GM19463 (cell line): ENCODE measurements at regions not wholly inside any gene's neighbourhood (a gene's known extent, or its start where the extent isn't known, plus 50 kb on each side); places are given as distances from the start of the nearest gene placed in this dataset.
A peak's percentile ranks its signal among the peaks of the same experiment; 100 is the strongest.

Experiments used
- ATAC-seq: cut with Tn5 transposase; IDR thresholded peaks from one replicate; pipeline ENCODE4 v1.9.1; 2021; ENCODE audit warnings: mild to moderate bottlenecking, moderate library complexity; ENCODE audit not compliant: unreplicated experiment

GRCh38 chr4:177681902-177682301 is 239.7 kb upstream of the AGA start:
- ATAC-seq: no peak

GRCh38 chr4:177687117-177687516 is 244.9 kb upstream of the AGA start:
- no peak for ATAC-seq

GRCh38 chr4:177692907-177693306 is 250.7 kb upstream of the AGA start:
- ATAC-seq: no peak

GRCh38 chr4:177696438-177696966 is 254.3 kb upstream of the AGA start:
- no peak for ATAC-seq

- no peak for ATAC-seq
These were observed 257.4 kb upstream of the AGA start for GRCh38 chr4:177699365-177700213.

GRCh38 chr4:177706916-177707315 is 264.7 kb upstream of the AGA start:
- ATAC-seq: no peak

GRCh38 chr4:177713454-177713853 is 271.2 kb upstream of the AGA start:
- no peak for ATAC-seq

GRCh38 chr4:177717407-177717806 is 275.2 kb upstream of the AGA start:
- no peak for ATAC-seq

- ATAC-seq: no peak
These were observed 276.3 kb upstream of the AGA start for GRCh38 chr4:177718514-177718913.

- ATAC-seq: no peak
These were observed 283.9 kb upstream of the AGA start for GRCh38 chr4:177726111-177726510.

GRCh38 chr4:177728361-177729152 is 286.3 kb upstream of the AGA start:
- ATAC-seq: no peak

GRCh38 chr4:177729681-177730080 is 287.4 kb upstream of the AGA start:
- no peak for ATAC-seq

GRCh38 chr4:177737387-177737940 is 295.2 kb upstream of the AGA start:
- no peak for ATAC-seq

- ATAC-seq: peak; percentile 53
These were observed 298.3 kb upstream of the AGA start for GRCh38 chr4:177740563-177740962.

GRCh38 chr4:177759729-177760128 is 317.5 kb upstream of the AGA start:
- no peak for ATAC-seq

GRCh38 chr4:177761692-177762091 is 319.5 kb upstream of the AGA start:
- ATAC-seq: no peak

- no peak for ATAC-seq
These were observed 326.9 kb upstream of the AGA start for GRCh38 chr4:177769155-177769554.

- no peak for ATAC-seq
These were observed 328.5 kb upstream of the AGA start for GRCh38 chr4:177770776-177771175.

- ATAC-seq: no peak
These were observed 329.4 kb upstream of the AGA start for GRCh38 chr4:177771645-177772044.

- ATAC-seq: no peak
These were observed 336.4 kb upstream of the AGA start for GRCh38 chr4:177778623-177779022.

GRCh38 chr4:177785000-177785399 is 342.8 kb upstream of the AGA start:
- no peak for ATAC-seq

GRCh38 chr4:177789610-177790009 is 347.4 kb upstream of the AGA start:
- no peak for ATAC-seq
